ENCODE measurements at regions not wholly inside any gene's neighbourhood (a gene's known extent, or its start where the extent isn't known, plus 50 kb on each side); places are given as distances from the start of the nearest gene placed in this dataset.

DNA sequence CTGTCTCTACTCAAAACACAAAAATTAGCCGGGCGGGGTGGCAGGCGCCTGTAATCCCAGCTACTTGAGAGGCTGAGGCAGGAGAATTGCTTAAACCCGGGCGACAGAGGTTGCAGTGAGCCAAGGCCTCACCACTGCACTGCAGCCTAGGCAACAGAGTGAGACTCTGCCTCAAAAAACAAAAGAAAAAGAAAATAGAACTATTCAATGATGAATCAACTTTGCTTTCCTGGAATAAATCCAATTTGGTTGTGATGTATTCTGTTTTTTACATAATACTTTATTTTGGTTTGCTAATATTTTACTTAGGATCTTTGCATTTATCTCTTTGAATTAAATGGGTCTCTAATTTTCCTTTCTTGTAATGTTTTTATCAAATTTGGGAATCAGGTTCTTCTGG is 86.3 kb upstream of the MBOAT2 start:
- WGBS, result 89% methylated on average over 5 of the region's 5 CpGs
- TF ChIP-seq POLR2A (IDR thresholded peaks at IDR 0.05; ENCODE audit: low read depth) (no peak), EP300 (IDR thresholded peaks at IDR 0.05) (no peak), CTCF (IDR thresholded peaks at IDR 0.05) (no peak), POLR2AphosphoS5 (IDR thresholded peaks at IDR 0.05) (no peak)
- no peak for DNase-seq (ENCODE audit: extremely low spot score)
- no peaks in the 10 kb centered on the region for H3K9me3 ChIP-seq
- peaks cover 0 to 11% (median 8%) of the 10 kb centered on the region in 4 donors for H3K4me1 ChIP-seq
- no peaks in the 10 kb centered on the region for H3K27me3 ChIP-seq
- intact Hi-C loops (cut with DNase I), result no loop called here
- no peaks in the 10 kb centered on the region for H3K36me3 ChIP-seq
- no peak overlapping the region for H3K4me3 ChIP-seq
- no peak overlapping the region for H3K27ac ChIP-seq (replicated peaks in 1 of 4)

- Histone ChIP-seq H3K9me3 (no peaks in the 10 kb centered on the region), H3K27me3 (no peaks in the 10 kb centered on the region), H3K4me3 (no peak overlapping the region), H3K36me3 (no peaks in the 10 kb centered on the region), H3K27ac (replicated peaks in 1 of 4) (peak overlapping the region in 1 of 4 donors; percentile 1), H3K4me1 (peaks cover 0 to 11% (median 8%) of the 10 kb centered on the region in 4 donors)
- DNase-seq (ENCODE audit: extremely low spot score), result no peak
- TF ChIP-seq EP300 (IDR thresholded peaks at IDR 0.05) (no peak), POLR2A (IDR thresholded peaks at IDR 0.05; ENCODE audit: low read depth) (no peak), POLR2AphosphoS5 (IDR thresholded peaks at IDR 0.05) (no peak), CTCF (IDR thresholded peaks at IDR 0.05) (no peak)
- WGBS, result 23% methylated on average over 6 of the region's 6 CpGs
- intact Hi-C loops (cut with DNase I), result no loop called here
These were observed 83.7 kb upstream of the MBOAT2 start for GRCh38 chr2:9087121-9087681.

DNA sequence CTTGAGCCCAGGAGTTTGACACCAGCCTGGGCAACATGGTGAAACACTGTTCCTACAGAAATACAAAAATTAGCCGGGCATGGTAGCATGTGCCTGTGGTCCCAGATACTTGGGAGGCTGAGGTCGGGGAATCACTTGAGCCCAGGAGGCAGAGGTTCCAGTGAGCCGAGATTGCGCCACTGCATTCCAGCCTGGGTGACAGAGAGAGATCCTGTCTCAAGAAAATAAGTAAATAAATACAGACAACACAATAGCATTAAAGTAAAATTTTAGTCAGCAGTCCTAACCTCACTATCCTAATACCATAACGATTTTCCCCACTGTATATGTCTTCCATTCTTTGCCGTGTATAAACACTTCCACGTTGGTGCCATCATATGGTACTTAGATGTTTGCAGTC is 83.0 kb upstream of the MBOAT2 start:
- Histone ChIP-seq H3K36me3 (no peaks in the 10 kb centered on the region), H3K4me1 (peaks cover 0 to 11% (median 8%) of the 10 kb centered on the region in 4 donors), H3K27ac (replicated peaks in 1 of 4) (no peak overlapping the region), H3K4me3 (no peak overlapping the region), H3K9me3 (peaks cover 0 to 4% (median under 1%) of the 10 kb centered on the region in 4 donors), H3K27me3 (no peaks in the 10 kb centered on the region)
- 77% methylated on average over 7 of the region's 7 CpGs for WGBS
- TF ChIP-seq CTCF (IDR thresholded peaks at IDR 0.05) (no peak), EP300 (IDR thresholded peaks at IDR 0.05) (no peak), POLR2AphosphoS5 (IDR thresholded peaks at IDR 0.05) (no peak), POLR2A (IDR thresholded peaks at IDR 0.05; ENCODE audit: low read depth) (no peak)
- intact Hi-C loops (cut with DNase I), result no loop called here
- peak; percentile 81 for DNase-seq (ENCODE audit: extremely low spot score)

- 94% methylated on average over 2 of the region's 2 CpGs for whole genome bisulfite sequencing
- TF ChIP-seq POLR2AphosphoS5 (IDR thresholded peaks at IDR 0.05) (no peak), POLR2A (IDR thresholded peaks at IDR 0.05; ENCODE audit: low read depth) (no peak), EP300 (IDR thresholded peaks at IDR 0.05) (no peak), CTCF (IDR thresholded peaks at IDR 0.05) (no peak)
- H3K36me3 ChIP-seq, result no peaks in the 10 kb centered on the region
- DNase-seq (ENCODE audit: extremely low spot score), result peak; percentile 26
- H3K4me3 ChIP-seq, result no peak overlapping the region
- intact Hi-C loops (cut with DNase I), result no loop called here
- peaks cover 0 to 11% (median 8%) of the 10 kb centered on the region in 4 donors for H3K4me1 ChIP-seq
- no peaks in the 10 kb centered on the region for H3K27me3 ChIP-seq
- H3K9me3 ChIP-seq, result peaks cover 0 to 7% (median 2%) of the 10 kb centered on the region in 4 donors
- no peak overlapping the region for H3K27ac ChIP-seq (replicated peaks in 1 of 4)
These were observed 81.9 kb upstream of the MBOAT2 start for GRCh38 chr2:9085353-9085752.

DNA sequence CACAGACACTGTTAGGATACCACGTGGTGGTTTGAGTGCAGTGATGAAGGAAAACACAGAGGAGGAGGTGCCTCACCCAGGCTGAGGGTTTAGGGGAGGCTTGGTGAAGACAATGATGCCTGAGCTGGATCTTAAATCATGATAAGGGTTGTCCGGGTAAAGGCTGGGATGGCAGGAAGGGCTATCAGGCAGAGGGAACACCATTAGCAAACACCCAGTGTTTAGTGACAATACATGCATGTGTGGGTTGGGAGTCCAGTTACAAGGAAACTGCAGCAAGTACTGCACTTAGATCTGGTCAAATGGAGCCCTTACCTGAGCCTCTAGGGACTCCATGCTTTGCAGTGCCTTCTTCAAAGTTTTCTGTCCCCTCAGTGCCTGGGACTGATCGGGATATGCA is 79.8 kb upstream of the MBOAT2 start:
- TF ChIP-seq POLR2A (IDR thresholded peaks at IDR 0.05; ENCODE audit: low read depth), result no peak
- no peak for TF ChIP-seq CTCF (IDR thresholded peaks at IDR 0.05)
- no peak for TF ChIP-seq EP300 (IDR thresholded peaks at IDR 0.05)
- TF ChIP-seq POLR2AphosphoS5 (IDR thresholded peaks at IDR 0.05), result no peak
- peak; percentile 24 for DNase-seq (ENCODE audit: extremely low spot score)
- 86% methylated on average over 3 of the region's 3 CpGs for WGBS
- Histone ChIP-seq H3K27me3 (no peaks in the 10 kb centered on the region), H3K4me3 (no peak overlapping the region), H3K36me3 (no peaks in the 10 kb centered on the region), H3K9me3 (peaks cover 0 to 7% (median 2%) of the 10 kb centered on the region in 4 donors), H3K27ac (replicated peaks in 1 of 4) (no peak overlapping the region), H3K4me1 (peaks cover 0 to 11% (median 8%) of the 10 kb centered on the region in 4 donors)
- intact Hi-C loops (cut with DNase I), result no loop called here

All from esophagus muscularis mucosa (tissue), 4 donors.